Neural cell (in vitro differentiated cells): ENCODE measurements at regions not wholly inside any gene's neighbourhood (a gene's known extent, or its start where the extent isn't known, plus 50 kb on each side); places are given as distances from the start of the nearest gene placed in this dataset.

Experiments used
- H2AFZ ChIP-seq: fragments of 200-600, 300-800 bp; sonication (generic), shearing (Covaris generic); 2 replicates; pipeline ENCODE4 v1.6.0; 2014; ENCODE audit warnings: low read depth, mild to moderate bottlenecking, antibody characterized with exemption, low read length, moderate library complexity
- H3F3A ChIP-seq: fragments of 200-600 bp; shearing (Covaris generic); 2 replicates; pipeline ENCODE4 v1.6.1; 2016; ENCODE audit warnings: mild to moderate bottlenecking, moderate library complexity, mixed read lengths, antibody characterized with exemption, low read length; ENCODE audit not compliant: insufficient read depth, poor library complexity, severe bottlenecking
- H3K27ac ChIP-seq: fragments of 200-600, 300-800 bp; sonication (generic), shearing (Covaris generic); 2 replicates; pipeline ENCODE4 v1.5.1; 2014; ENCODE audit warnings: mild to moderate bottlenecking, low read length, moderate library complexity
- H3K27me3 ChIP-seq: fragments of 300-800, 200-600 bp; sonication (generic), shearing (Covaris generic); 2 replicates; pipeline ENCODE4 v1.6.0; 2014; ENCODE audit warnings: mild to moderate bottlenecking, low read depth, low read length, moderate library complexity; ENCODE audit not compliant: insufficient read depth
- H3K36me3 ChIP-seq: fragments of 300-800, 200-600 bp; sonication (generic), shearing (Covaris generic); 2 replicates; pipeline ENCODE4 v1.5.1; 2014; ENCODE audit warnings: mild to moderate bottlenecking, antibody characterized with exemption, low read length, moderate library complexity; ENCODE audit not compliant: insufficient read depth
- H3K4me2 ChIP-seq: fragments of 300-800, 200-600 bp; sonication (generic), shearing (Covaris generic); 2 replicates; pipeline ENCODE4 v1.6.0; 2014; ENCODE audit warnings: mild to moderate bottlenecking, low read length
- H3K4me3 ChIP-seq: fragments of 300-800, 200-600 bp; sonication (generic), shearing (Covaris generic); 2 replicates; pipeline ENCODE4 v1.5.1; 2014; ENCODE audit warnings: mild to moderate bottlenecking, low read length, moderate library complexity
- H3K79me2 ChIP-seq: fragments of 200-600 bp; shearing (Covaris generic); replicated peaks from 2 replicates; pipeline ENCODE4 v1.6.0; 2014; ENCODE audit warnings: mild to moderate bottlenecking, low read length, moderate library complexity; ENCODE audit not compliant: insufficient read depth
- H3K9ac ChIP-seq: fragments of 300-800, 200-600 bp; sonication (generic), shearing (Covaris generic); 2 replicates; pipeline ENCODE4 v1.6.1; 2016; ENCODE audit warnings: mild to moderate bottlenecking, low read length, mixed read lengths
- H3K9me2 ChIP-seq: fragments of 200-600 bp; shearing (Covaris generic); 2 replicates; pipeline ENCODE4 v1.6.1; 2016; ENCODE audit warnings: mild to moderate bottlenecking, low read length, mixed read lengths; ENCODE audit not compliant: insufficient read depth
- H3K9me3 ChIP-seq: fragments of 200-600, 300-800 bp; sonication (generic), shearing (Covaris generic); 2 replicates; pipeline ENCODE4 v1.6.1; 2016; ENCODE audit warnings: mild to moderate bottlenecking, mixed run types, low read length, moderate library complexity, mixed read lengths
- H4K20me1 ChIP-seq: fragments of 200-600 bp; shearing (Covaris generic); 2 replicates; pipeline ENCODE4 v1.6.1; 2016; ENCODE audit warnings: mild to moderate bottlenecking, mixed run types; ENCODE audit not compliant: insufficient read depth
- EP300 ChIP-seq: fragments of 450-650 bp; conservative IDR thresholded peaks from 2 replicates; pipeline ENCODE4 v1.6.1; 2014; ENCODE audit warnings: antibody characterized with exemption, mild to moderate bottlenecking, moderate library complexity; ENCODE audit not compliant: poor library complexity, severe bottlenecking
- EZH2 ChIP-seq: fragments of 200-600, 300-800 bp; shearing (Covaris generic), sonication (generic); IDR thresholded peaks from 2 replicates; pipeline ENCODE4 v1.6.1; 2014; ENCODE audit warnings: antibody characterized with exemption, low read length, borderline replicate concordance, mild to moderate bottlenecking; ENCODE audit not compliant: insufficient read depth, poor library complexity, severe bottlenecking
- MXI1 ChIP-seq: fragments of 450-650 bp; conservative IDR thresholded peaks from 2 replicates; pipeline ENCODE4 v1.6.1; 2014; ENCODE audit warnings: antibody characterized with exemption, mild to moderate bottlenecking; ENCODE audit not compliant: poor library complexity, severe bottlenecking
- POLR2AphosphoS5 ChIP-seq: IDR thresholded peaks from 2 replicates; pipeline ENCODE4 v1.6.1; 2012
- RAD21 ChIP-seq: fragments of 450-650 bp; conservative IDR thresholded peaks from 2 replicates; pipeline ENCODE4 v1.6.1; 2014; ENCODE audit warnings: antibody characterized with exemption, mild to moderate bottlenecking, moderate library complexity
- SMC3 ChIP-seq: fragments of 450-650 bp; conservative IDR thresholded peaks from 2 replicates; pipeline ENCODE4 v1.6.1; 2014; ENCODE audit warnings: antibody characterized with exemption, mild to moderate bottlenecking, moderate library complexity; ENCODE audit not compliant: poor library complexity
- TAF1 ChIP-seq: IDR thresholded peaks from 2 replicates; pipeline ENCODE4 v1.6.1; 2012; ENCODE audit warnings: low read depth
- TF ChIP-seq, protein P1 (sequence below): fragments of 450-650 bp; IDR thresholded peaks from 2 replicates; pipeline ENCODE4 v1.5.1; 2014; ENCODE audit warnings: antibody characterized with exemption, mild to moderate bottlenecking, moderate library complexity; ENCODE audit not compliant: poor library complexity, severe bottlenecking
- TF ChIP-seq, protein P2 (sequence below): IDR thresholded peaks from 2 replicates; pipeline ENCODE4 v1.6.1; 2012; ENCODE audit warnings: borderline replicate concordance

DNA sequence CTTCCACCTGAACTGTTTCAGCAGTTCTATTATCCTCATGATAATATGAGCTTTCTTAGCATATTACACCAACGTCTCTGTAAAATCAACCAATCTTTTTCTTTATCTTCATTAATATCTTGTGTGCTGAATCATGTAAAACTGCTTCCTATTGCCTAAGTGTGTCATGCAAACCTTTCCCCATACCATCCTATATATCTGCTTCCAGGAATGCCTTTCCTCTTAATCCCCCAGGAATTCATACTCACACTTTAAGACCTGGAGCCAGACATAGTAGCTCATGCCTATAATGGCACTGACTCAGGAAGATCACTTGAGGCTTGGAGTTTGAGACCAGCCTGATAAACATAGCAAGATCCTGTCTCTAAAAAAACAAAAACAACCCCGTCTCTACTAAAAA, 183.9 kb downstream of the NRIP1 start:
- H3F3A ChIP-seq = no peaks in the 10 kb centered on the region
- H3K4me3 ChIP-seq = no peak overlapping the region
- no peaks in the 10 kb centered on the region for H3K27me3 ChIP-seq
- no peak overlapping the region for H3K4me2 ChIP-seq
- no peak overlapping the region for H3K27ac ChIP-seq
- H3K36me3 ChIP-seq = no peaks in the 10 kb centered on the region
- H3K79me2 ChIP-seq = no peaks in the 10 kb centered on the region
- TF ChIP-seq SMC3 (no peak), EZH2 (no peak), RAD21 (no peak), TAF1 (no peak), MXI1 (no peak), POLR2AphosphoS5 (no peak), EP300 (no peak)
- TF ChIP-seq, protein P1, sequence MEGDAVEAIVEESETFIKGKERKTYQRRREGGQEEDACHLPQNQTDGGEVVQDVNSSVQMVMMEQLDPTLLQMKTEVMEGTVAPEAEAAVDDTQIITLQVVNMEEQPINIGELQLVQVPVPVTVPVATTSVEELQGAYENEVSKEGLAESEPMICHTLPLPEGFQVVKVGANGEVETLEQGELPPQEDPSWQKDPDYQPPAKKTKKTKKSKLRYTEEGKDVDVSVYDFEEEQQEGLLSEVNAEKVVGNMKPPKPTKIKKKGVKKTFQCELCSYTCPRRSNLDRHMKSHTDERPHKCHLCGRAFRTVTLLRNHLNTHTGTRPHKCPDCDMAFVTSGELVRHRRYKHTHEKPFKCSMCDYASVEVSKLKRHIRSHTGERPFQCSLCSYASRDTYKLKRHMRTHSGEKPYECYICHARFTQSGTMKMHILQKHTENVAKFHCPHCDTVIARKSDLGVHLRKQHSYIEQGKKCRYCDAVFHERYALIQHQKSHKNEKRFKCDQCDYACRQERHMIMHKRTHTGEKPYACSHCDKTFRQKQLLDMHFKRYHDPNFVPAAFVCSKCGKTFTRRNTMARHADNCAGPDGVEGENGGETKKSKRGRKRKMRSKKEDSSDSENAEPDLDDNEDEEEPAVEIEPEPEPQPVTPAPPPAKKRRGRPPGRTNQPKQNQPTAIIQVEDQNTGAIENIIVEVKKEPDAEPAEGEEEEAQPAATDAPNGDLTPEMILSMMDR = no peak
- TF ChIP-seq, protein P2, sequence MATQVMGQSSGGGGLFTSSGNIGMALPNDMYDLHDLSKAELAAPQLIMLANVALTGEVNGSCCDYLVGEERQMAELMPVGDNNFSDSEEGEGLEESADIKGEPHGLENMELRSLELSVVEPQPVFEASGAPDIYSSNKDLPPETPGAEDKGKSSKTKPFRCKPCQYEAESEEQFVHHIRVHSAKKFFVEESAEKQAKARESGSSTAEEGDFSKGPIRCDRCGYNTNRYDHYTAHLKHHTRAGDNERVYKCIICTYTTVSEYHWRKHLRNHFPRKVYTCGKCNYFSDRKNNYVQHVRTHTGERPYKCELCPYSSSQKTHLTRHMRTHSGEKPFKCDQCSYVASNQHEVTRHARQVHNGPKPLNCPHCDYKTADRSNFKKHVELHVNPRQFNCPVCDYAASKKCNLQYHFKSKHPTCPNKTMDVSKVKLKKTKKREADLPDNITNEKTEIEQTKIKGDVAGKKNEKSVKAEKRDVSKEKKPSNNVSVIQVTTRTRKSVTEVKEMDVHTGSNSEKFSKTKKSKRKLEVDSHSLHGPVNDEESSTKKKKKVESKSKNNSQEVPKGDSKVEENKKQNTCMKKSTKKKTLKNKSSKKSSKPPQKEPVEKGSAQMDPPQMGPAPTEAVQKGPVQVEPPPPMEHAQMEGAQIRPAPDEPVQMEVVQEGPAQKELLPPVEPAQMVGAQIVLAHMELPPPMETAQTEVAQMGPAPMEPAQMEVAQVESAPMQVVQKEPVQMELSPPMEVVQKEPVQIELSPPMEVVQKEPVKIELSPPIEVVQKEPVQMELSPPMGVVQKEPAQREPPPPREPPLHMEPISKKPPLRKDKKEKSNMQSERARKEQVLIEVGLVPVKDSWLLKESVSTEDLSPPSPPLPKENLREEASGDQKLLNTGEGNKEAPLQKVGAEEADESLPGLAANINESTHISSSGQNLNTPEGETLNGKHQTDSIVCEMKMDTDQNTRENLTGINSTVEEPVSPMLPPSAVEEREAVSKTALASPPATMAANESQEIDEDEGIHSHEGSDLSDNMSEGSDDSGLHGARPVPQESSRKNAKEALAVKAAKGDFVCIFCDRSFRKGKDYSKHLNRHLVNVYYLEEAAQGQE = no peak
- H3K9me3 ChIP-seq = no peaks in the 10 kb centered on the region
- H4K20me1 ChIP-seq = no peaks in the 10 kb centered on the region
- H2AFZ ChIP-seq = no peak overlapping the region
- H3K9ac ChIP-seq = no peak overlapping the region
- no peaks in the 10 kb centered on the region for H3K9me2 ChIP-seq

DNA sequence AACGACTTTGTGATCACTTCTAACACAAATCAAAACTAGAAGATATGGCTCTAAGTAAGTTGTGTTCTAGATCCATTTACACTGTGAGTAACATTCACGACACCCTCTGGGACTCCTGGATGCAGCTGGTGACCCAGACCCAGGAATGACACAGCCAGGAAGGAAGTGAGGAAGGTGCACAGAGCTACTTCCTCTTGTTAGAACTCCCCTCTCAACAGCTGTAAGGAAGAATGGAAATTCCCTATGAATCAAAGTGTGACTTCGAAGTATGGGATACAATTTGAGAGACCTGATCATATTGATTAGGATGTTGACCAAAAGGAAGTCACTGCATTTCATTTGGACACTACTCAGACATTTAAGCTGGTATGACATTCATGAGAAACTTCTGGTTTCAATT, 185.3 kb downstream of the NRIP1 start:
- no peaks in the 10 kb centered on the region for H3K9me3 ChIP-seq
- no peak overlapping the region for H3K27ac ChIP-seq
- H3K4me2 ChIP-seq = no peak overlapping the region
- no peaks in the 10 kb centered on the region for H4K20me1 ChIP-seq
- H3K79me2 ChIP-seq = no peaks in the 10 kb centered on the region
- H2AFZ ChIP-seq = no peak overlapping the region
- no peak for TF ChIP-seq EZH2
- no peak for TF ChIP-seq SMC3
- TF ChIP-seq, protein P1 = no peak
- no peak for TF ChIP-seq POLR2AphosphoS5
- TF ChIP-seq EP300 = no peak
- TF ChIP-seq MXI1 = no peak
- TF ChIP-seq, protein P2 = no peak
- TF ChIP-seq RAD21 = no peak
- no peak for TF ChIP-seq TAF1
- no peak overlapping the region for H3K4me3 ChIP-seq
- H3K27me3 ChIP-seq = no peaks in the 10 kb centered on the region
- no peaks in the 10 kb centered on the region for H3F3A ChIP-seq
- no peaks in the 10 kb centered on the region for H3K36me3 ChIP-seq
- H3K9me2 ChIP-seq = no peaks in the 10 kb centered on the region
- no peak overlapping the region for H3K9ac ChIP-seq
